Loucy (cell line): ENCODE measurements at regions not wholly inside any gene's neighbourhood (a gene's known extent, or its start where the extent isn't known, plus 50 kb on each side); places are given as distances from the start of the nearest gene placed in this dataset.
"Not testable (repeated sequence)": the region's sequence is repeated elsewhere in the genome, so short reads cannot be mapped to it uniquely, and the experiment has no call there.

Source experiments
- CTCF ChIP-seq: fragments of 200-600 bp; sonication (generic); conservative IDR thresholded peaks from 2 replicates; pipeline ENCODE4 v1.5.1; 2014; ENCODE audit warnings: mild to moderate bottlenecking, antibody characterized with exemption, low read length
- EZH2phosphoT487 ChIP-seq: fragments of 200-600 bp; IDR thresholded peaks from 2 replicates; pipeline ENCODE4 v1.6.1; 2018; ENCODE audit warnings: antibody characterized with exemption, mild to moderate bottlenecking, moderate library complexity, borderline replicate concordance

- TF ChIP-seq CTCF, EZH2phosphoT487: not testable (repeated sequence)
Observed at GRCh38 chr12:87194389-87194788, 834.8 kb downstream of the C12orf50 start.
